A549 (cell line): ENCODE measurements at regions not wholly inside any gene's neighbourhood (a gene's known extent, or its start where the extent isn't known, plus 50 kb on each side); places are given as distances from the start of the nearest gene placed in this dataset.

Experiments
- BHLHE40 ChIP-seq: IDR thresholded peaks from 2 replicates; pipeline ENCODE4 v1.6.1; 2012; ENCODE audit warnings: low read depth, low read length, inconsistent platforms
- CBX2 ChIP-seq: fragments of 200-600 bp; sonication (generic); IDR thresholded peaks from 2 replicates; pipeline ENCODE4 v1.6.1; 2016; ENCODE audit warnings: low read depth, mild to moderate bottlenecking, borderline replicate concordance
- CEBPB ChIP-seq, 2 experiments: fragments of >200 bp in 1 of 2; sonication (Bioruptor Twin) in 1 of 2; formaldehyde crosslinking in 1 of 2; IDR thresholded peaks; 2 replicates each; pipeline ENCODE4 v1.6.1; 2012 to 2016
- ESRRA ChIP-seq: fragments of 150-350 bp; IDR thresholded peaks from 2 replicates; pipeline ENCODE4 v1.6.1; 2014; ENCODE audit warnings: mild to moderate bottlenecking, low read length, borderline replicate concordance
- HOXA7 ChIP-seq: fragments of 250-450 bp; sonication (Bioruptor Pico); IDR thresholded peaks from 2 replicates; pipeline ENCODE4 v1.5.0; 2020; ENCODE audit warnings: mild to moderate bottlenecking, moderate library complexity
- HOXB5 ChIP-seq: fragments of 250-450 bp; sonication (Bioruptor Pico); IDR thresholded peaks from 2 replicates; pipeline ENCODE4 v1.5.0; 2020; ENCODE audit warnings: mild to moderate bottlenecking, moderate library complexity
- KDM1A ChIP-seq: fragments of 200-600 bp; sonication (generic); IDR thresholded peaks from 2 replicates; pipeline ENCODE4 v1.6.1; 2016; ENCODE audit warnings: low read depth, mild to moderate bottlenecking
- PHF8 ChIP-seq: fragments of 200-600 bp; sonication (generic); IDR thresholded peaks from 2 replicates; pipeline ENCODE4 v1.6.1; 2016; ENCODE audit warnings: low read depth, mild to moderate bottlenecking, antibody characterized with exemption, moderate library complexity, borderline replicate concordance
- POLR2A ChIP-seq: IDR thresholded peaks from 2 replicates; pipeline ENCODE4 v1.6.1; 2012; ENCODE audit warnings: mild to moderate bottlenecking, low read length
- TF ChIP-seq, protein P1 (sequence below): fragments of >200 bp; sonication (Bioruptor Twin); formaldehyde crosslinking; IDR thresholded peaks from 3 replicates; pipeline ENCODE4 v1.5.1; 2016

DNA sequence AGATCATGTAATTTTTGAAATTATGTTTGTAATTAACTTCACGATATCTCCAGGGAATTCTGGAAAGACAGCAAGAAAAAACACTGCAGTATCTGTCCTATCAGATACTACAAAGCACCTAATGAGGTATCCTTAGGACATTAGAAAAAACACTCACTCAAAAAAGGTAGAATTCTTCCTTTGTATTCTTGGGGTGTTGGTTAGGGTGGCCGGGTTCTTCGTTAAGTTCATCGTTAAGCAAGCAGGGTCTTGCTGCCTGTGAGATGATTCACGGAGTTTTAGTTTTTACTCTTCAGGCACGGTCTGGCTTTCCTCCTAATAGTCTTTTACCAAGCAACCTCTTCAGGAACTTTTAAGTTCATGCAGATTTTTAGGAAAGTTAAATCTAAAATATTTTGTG lies 91.4 kb upstream of the IRX4 start:
- no peak for TF ChIP-seq CEBPB (IDR thresholded peaks at IDR 0.05)
- TF ChIP-seq, protein P1, sequence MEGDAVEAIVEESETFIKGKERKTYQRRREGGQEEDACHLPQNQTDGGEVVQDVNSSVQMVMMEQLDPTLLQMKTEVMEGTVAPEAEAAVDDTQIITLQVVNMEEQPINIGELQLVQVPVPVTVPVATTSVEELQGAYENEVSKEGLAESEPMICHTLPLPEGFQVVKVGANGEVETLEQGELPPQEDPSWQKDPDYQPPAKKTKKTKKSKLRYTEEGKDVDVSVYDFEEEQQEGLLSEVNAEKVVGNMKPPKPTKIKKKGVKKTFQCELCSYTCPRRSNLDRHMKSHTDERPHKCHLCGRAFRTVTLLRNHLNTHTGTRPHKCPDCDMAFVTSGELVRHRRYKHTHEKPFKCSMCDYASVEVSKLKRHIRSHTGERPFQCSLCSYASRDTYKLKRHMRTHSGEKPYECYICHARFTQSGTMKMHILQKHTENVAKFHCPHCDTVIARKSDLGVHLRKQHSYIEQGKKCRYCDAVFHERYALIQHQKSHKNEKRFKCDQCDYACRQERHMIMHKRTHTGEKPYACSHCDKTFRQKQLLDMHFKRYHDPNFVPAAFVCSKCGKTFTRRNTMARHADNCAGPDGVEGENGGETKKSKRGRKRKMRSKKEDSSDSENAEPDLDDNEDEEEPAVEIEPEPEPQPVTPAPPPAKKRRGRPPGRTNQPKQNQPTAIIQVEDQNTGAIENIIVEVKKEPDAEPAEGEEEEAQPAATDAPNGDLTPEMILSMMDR = no peak
- TF ChIP-seq ESRRA = no peak
- TF ChIP-seq PHF8 = no peak
- TF ChIP-seq BHLHE40 = no peak
- TF ChIP-seq POLR2A = no peak
- TF ChIP-seq HOXB5 (CRISPR knock-in tag) = no peak
- TF ChIP-seq CBX2 = no peak
- no peak for TF ChIP-seq KDM1A
- no peak for TF ChIP-seq HOXA7 (CRISPR knock-in tag)
